ENCODE measurements at regions not wholly inside any gene's neighbourhood (a gene's known extent, or its start where the extent isn't known, plus 50 kb on each side); places are given as distances from the start of the nearest gene placed in this dataset.
"Not testable (repeated sequence)": the region's sequence is repeated elsewhere in the genome, so short reads cannot be mapped to it uniquely, and the experiment has no call there.

- DNase-seq (ENCODE audit: low read depth): not testable (repeated sequence)
These were observed 63.9 kb upstream of the SMURF2 start for GRCh38 chr17:64726025-64726424.

GRCh38 chr17:64724246-64724645 lies 62.1 kb upstream of the SMURF2 start:
- not testable (repeated sequence) for DNase-seq (ENCODE audit: low read depth)

- DNase-seq (ENCODE audit: low read depth): no peak
These were observed 61.7 kb upstream of the SMURF2 start for GRCh38 chr17:64723781-64724180.

- DNase-seq (ENCODE audit: low read depth): not testable (repeated sequence)
These were observed 59.4 kb upstream of the SMURF2 start for GRCh38 chr17:64721556-64721955.

- DNase-seq (ENCODE audit: low read depth): not testable (repeated sequence)
These were observed 58.1 kb upstream of the SMURF2 start for GRCh38 chr17:64720253-64720652.

GRCh38 chr17:64719517-64719916 lies 57.4 kb upstream of the SMURF2 start:
- DNase-seq (ENCODE audit: low read depth): not testable (repeated sequence)

GRCh38 chr17:64718816-64719215 lies 56.7 kb upstream of the SMURF2 start:
- DNase-seq (ENCODE audit: low read depth): not testable (repeated sequence)

GRCh38 chr17:64718058-64718457 lies 56.0 kb upstream of the SMURF2 start:
- no peak for DNase-seq (ENCODE audit: low read depth)

- DNase-seq (ENCODE audit: low read depth): not testable (repeated sequence)
These were observed 54.4 kb upstream of the SMURF2 start for GRCh38 chr17:64716496-64716895.

- DNase-seq (ENCODE audit: low read depth): not testable (repeated sequence)
These were observed 51.7 kb upstream of the SMURF2 start for GRCh38 chr17:64713786-64714185.

GRCh38 chr17:64712557-64713351 lies 50.6 kb upstream of the SMURF2 start:
- not testable (repeated sequence) for DNase-seq (ENCODE audit: low read depth)
